ENCODE measurements at regions not wholly inside any gene's neighbourhood (a gene's known extent, or its start where the extent isn't known, plus 50 kb on each side); places are given as distances from the start of the nearest gene placed in this dataset.

DNA sequence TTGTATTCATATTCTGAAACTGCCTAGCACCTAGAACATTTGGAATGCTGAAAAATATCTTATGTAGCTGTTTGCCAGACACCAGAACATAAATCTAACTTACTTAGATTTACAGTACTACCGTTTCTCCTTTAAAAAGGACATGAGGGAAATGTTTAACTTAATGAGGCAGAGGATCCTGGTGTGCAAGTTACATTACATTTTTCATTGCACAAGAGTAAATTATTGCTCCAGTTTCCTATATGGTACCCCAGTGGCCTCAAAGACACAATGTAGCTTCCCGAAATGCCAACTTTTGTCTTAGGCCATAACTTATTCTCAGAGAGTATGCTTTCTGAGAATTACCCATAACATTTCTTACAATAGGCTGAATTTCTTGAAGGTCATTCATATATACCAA, 105.5 kb upstream of the DTNA start:
- no peak overlapping the region for H3K4me3 Mint-ChIP-seq (ENCODE audit: unreplicated experiment)
- H3K9me3 Mint-ChIP-seq (ENCODE audit: unreplicated experiment): no peaks in the 10 kb centered on the region
- H3K36me3 Mint-ChIP-seq (ENCODE audit: insufficient read depth, unreplicated experiment): no peaks in the 10 kb centered on the region
- POLR2A ChIA-PET: no interaction called here
- TF ChIP-seq, protein P1, sequence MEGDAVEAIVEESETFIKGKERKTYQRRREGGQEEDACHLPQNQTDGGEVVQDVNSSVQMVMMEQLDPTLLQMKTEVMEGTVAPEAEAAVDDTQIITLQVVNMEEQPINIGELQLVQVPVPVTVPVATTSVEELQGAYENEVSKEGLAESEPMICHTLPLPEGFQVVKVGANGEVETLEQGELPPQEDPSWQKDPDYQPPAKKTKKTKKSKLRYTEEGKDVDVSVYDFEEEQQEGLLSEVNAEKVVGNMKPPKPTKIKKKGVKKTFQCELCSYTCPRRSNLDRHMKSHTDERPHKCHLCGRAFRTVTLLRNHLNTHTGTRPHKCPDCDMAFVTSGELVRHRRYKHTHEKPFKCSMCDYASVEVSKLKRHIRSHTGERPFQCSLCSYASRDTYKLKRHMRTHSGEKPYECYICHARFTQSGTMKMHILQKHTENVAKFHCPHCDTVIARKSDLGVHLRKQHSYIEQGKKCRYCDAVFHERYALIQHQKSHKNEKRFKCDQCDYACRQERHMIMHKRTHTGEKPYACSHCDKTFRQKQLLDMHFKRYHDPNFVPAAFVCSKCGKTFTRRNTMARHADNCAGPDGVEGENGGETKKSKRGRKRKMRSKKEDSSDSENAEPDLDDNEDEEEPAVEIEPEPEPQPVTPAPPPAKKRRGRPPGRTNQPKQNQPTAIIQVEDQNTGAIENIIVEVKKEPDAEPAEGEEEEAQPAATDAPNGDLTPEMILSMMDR (IDR thresholded peaks at IDR 0.05; ENCODE audit: unreplicated experiment): no peak
- no peak overlapping the region for H3K27ac Mint-ChIP-seq (ENCODE audit: low read depth, unreplicated experiment)
- CTCF ChIA-PET: no interaction called here
- DNase-seq (ENCODE audit: unreplicated experiment): no peak
- no peaks in the 10 kb centered on the region for H3K27me3 Mint-ChIP-seq (ENCODE audit: insufficient read depth, unreplicated experiment)
- intact Hi-C loops (cut with micrococcal nuclease): loop anchor here (5.0 kb wide), 1 partner anchor 103 kb away; no protein-coding TSS in a partner anchor
- no TSS peak for BruUV-seq (replicated peaks)
- peaks cover 6% of the 10 kb centered on the region for H3K4me1 Mint-ChIP-seq (ENCODE audit: insufficient read depth, unreplicated experiment)

- DNase-seq (ENCODE audit: unreplicated experiment): no peak
- TF ChIP-seq, protein P1 (IDR thresholded peaks at IDR 0.05; ENCODE audit: unreplicated experiment): no peak
- Mint-ChIP-seq H3K36me3 (ENCODE audit: insufficient read depth, unreplicated experiment) (no peaks in the 10 kb centered on the region), H3K4me1 (ENCODE audit: insufficient read depth, unreplicated experiment) (peaks cover 6% of the 10 kb centered on the region), H3K9me3 (ENCODE audit: unreplicated experiment) (no peaks in the 10 kb centered on the region), H3K4me3 (ENCODE audit: unreplicated experiment) (no peak overlapping the region), H3K27me3 (ENCODE audit: insufficient read depth, unreplicated experiment) (no peaks in the 10 kb centered on the region), H3K27ac (ENCODE audit: low read depth, unreplicated experiment) (no peak overlapping the region)
- intact Hi-C loops (cut with micrococcal nuclease): no loop called here
- CTCF ChIA-PET: interaction anchor here (0.6 to 1.0 kb wide), 3 partner anchors 55 to 1264 kb away, joined by 3 to 5 read pairs (median 3); no protein-coding TSS in a partner anchor
- BruUV-seq (replicated peaks): no TSS peak
- POLR2A ChIA-PET: no interaction called here
Observed at GRCh38 chr18:34606851-34607250, 103.2 kb upstream of the DTNA start.

- H3K36me3 Mint-ChIP-seq (ENCODE audit: insufficient read depth, unreplicated experiment): no peaks in the 10 kb centered on the region
- CTCF ChIA-PET: no interaction called here
- intact Hi-C loops (cut with micrococcal nuclease): no loop called here
- TF ChIP-seq, protein P1 (IDR thresholded peaks at IDR 0.05; ENCODE audit: unreplicated experiment): no peak
- no peak overlapping the region for H3K27ac Mint-ChIP-seq (ENCODE audit: low read depth, unreplicated experiment)
- no peak for DNase-seq (ENCODE audit: unreplicated experiment)
- POLR2A ChIA-PET: no interaction called here
- H3K4me1 Mint-ChIP-seq (ENCODE audit: insufficient read depth, unreplicated experiment): peaks cover 6% of the 10 kb centered on the region
- no peaks in the 10 kb centered on the region for H3K27me3 Mint-ChIP-seq (ENCODE audit: insufficient read depth, unreplicated experiment)
- BruUV-seq (replicated peaks): no TSS peak
- no peaks in the 10 kb centered on the region for H3K9me3 Mint-ChIP-seq (ENCODE audit: unreplicated experiment)
- no peak overlapping the region for H3K4me3 Mint-ChIP-seq (ENCODE audit: unreplicated experiment)
Observed at GRCh38 chr18:34608064-34608463, 102.0 kb upstream of the DTNA start.

GRCh38 chr18:34609986-34610648, 100.0 kb upstream of the DTNA start:
- no peak overlapping the region for H3K4me3 Mint-ChIP-seq (ENCODE audit: unreplicated experiment)
- H3K9me3 Mint-ChIP-seq (ENCODE audit: unreplicated experiment): no peaks in the 10 kb centered on the region
- TF ChIP-seq, protein P1 (IDR thresholded peaks at IDR 0.05; ENCODE audit: unreplicated experiment): no peak
- intact Hi-C loops (cut with micrococcal nuclease): no loop called here
- H3K27me3 Mint-ChIP-seq (ENCODE audit: insufficient read depth, unreplicated experiment): no peaks in the 10 kb centered on the region
- POLR2A ChIA-PET: no interaction called here
- H3K27ac Mint-ChIP-seq (ENCODE audit: low read depth, unreplicated experiment): no peak overlapping the region
- peaks cover 6% of the 10 kb centered on the region for H3K4me1 Mint-ChIP-seq (ENCODE audit: insufficient read depth, unreplicated experiment)
- BruUV-seq (replicated peaks): no TSS peak
- CTCF ChIA-PET: interaction anchor here (0.6 to 2.5 kb wide), 3 partner anchors 14 to 777 kb away, joined by 3 to 9 read pairs (median 3); no protein-coding TSS in a partner anchor
- H3K36me3 Mint-ChIP-seq (ENCODE audit: insufficient read depth, unreplicated experiment): no peaks in the 10 kb centered on the region
- DNase-seq (ENCODE audit: unreplicated experiment): no peak
